HG03064 (cell line): ENCODE measurements at regions not wholly inside any gene's neighbourhood (a gene's known extent, or its start where the extent isn't known, plus 50 kb on each side); places are given as distances from the start of the nearest gene placed in this dataset.
"Not testable (repeated sequence)": the region's sequence is repeated elsewhere in the genome, so short reads cannot be mapped to it uniquely, and the experiment has no call there.

Source experiments
- ATAC-seq: cut with Tn5 transposase; IDR thresholded peaks from one replicate; pipeline ENCODE4 v1.9.1; 2021; ENCODE audit warnings: low read depth; ENCODE audit not compliant: unreplicated experiment

- ATAC-seq: not testable (repeated sequence)
Measured at GRCh38 chr9:87041553-87042235, 94.4 kb upstream of the GAS1 start.

- ATAC-seq: not testable (repeated sequence)
Measured at GRCh38 chr9:87049929-87050608, 102.8 kb upstream of the GAS1 start.

- ATAC-seq: no peak
Measured at GRCh38 chr9:87054999-87055686, 107.8 kb upstream of the GAS1 start.

GRCh38 chr9:87059772-87060171, 112.5 kb upstream of the GAS1 start:
- ATAC-seq: no peak

- ATAC-seq: no peak
Measured at GRCh38 chr9:87062746-87063145, 115.4 kb upstream of the GAS1 start.

GRCh38 chr9:87063246-87063645, 115.9 kb upstream of the GAS1 start:
- ATAC-seq: no peak

- no peak for ATAC-seq
Measured at GRCh38 chr9:87063871-87064270, 116.6 kb upstream of the GAS1 start.

- no peak for ATAC-seq
Measured at GRCh38 chr9:87064311-87064710, 117.0 kb upstream of the GAS1 start.

- no peak for ATAC-seq
Measured at GRCh38 chr9:87065981-87066380, 118.7 kb upstream of the GAS1 start.

GRCh38 chr9:87067426-87067825, 120.1 kb upstream of the GAS1 start:
- no peak for ATAC-seq

- ATAC-seq: no peak
Measured at GRCh38 chr9:87068177-87068840, 121.0 kb upstream of the GAS1 start.

- no peak for ATAC-seq
Measured at GRCh38 chr9:87069690-87070089, 122.4 kb upstream of the GAS1 start.

GRCh38 chr9:87070336-87070735, 123.0 kb upstream of the GAS1 start:
- ATAC-seq: no peak

GRCh38 chr9:87071473-87071872, 124.2 kb upstream of the GAS1 start:
- no peak for ATAC-seq

- no peak for ATAC-seq
Measured at GRCh38 chr9:87073692-87074091, 126.4 kb upstream of the GAS1 start.

GRCh38 chr9:87075537-87075936, 128.2 kb upstream of the GAS1 start:
- no peak for ATAC-seq

GRCh38 chr9:87076825-87077224, 129.5 kb upstream of the GAS1 start:
- no peak for ATAC-seq

- no peak for ATAC-seq
Measured at GRCh38 chr9:87077986-87078385, 130.7 kb upstream of the GAS1 start.

GRCh38 chr9:87080512-87081264, 133.4 kb upstream of the GAS1 start:
- ATAC-seq: no peak

- ATAC-seq: no peak
Measured at GRCh38 chr9:87081503-87081902, 134.2 kb upstream of the GAS1 start.

- ATAC-seq: no peak
Measured at GRCh38 chr9:87083986-87084385, 136.7 kb upstream of the GAS1 start.
